ENCODE measurements at regions not wholly inside any gene's neighbourhood (a gene's known extent, or its start where the extent isn't known, plus 50 kb on each side); places are given as distances from the start of the nearest gene placed in this dataset.
"Not testable (repeated sequence)": the region's sequence is repeated elsewhere in the genome, so short reads cannot be mapped to it uniquely, and the experiment has no call there.

- Histone ChIP-seq H3K4me1 (ENCODE audit: control insufficient read depth, insufficient read depth, low read length) (no peaks in the 10 kb centered on the region), H3K27me3 (ENCODE audit: control insufficient read depth, insufficient read depth) (no peaks in the 10 kb centered on the region), H3K4me3 (ENCODE audit: low read length) (no peak overlapping the region), H3K27ac (ENCODE audit: low read length) (no peak overlapping the region), H3K9me3 (ENCODE audit: control insufficient read depth, low read length) (no peaks in the 10 kb centered on the region)
- intact Hi-C loops (cut with DNase I) = no loop called here
- ATAC-seq = no peak
- DNase-seq = no peak
- WGBS = 94% methylated on average over 1 of the region's 1 CpG
Observed at GRCh38 chr3:82163907-82164520, 402.6 kb upstream of the GBE1 start.

GRCh38 chr3:82157952-82158351 is 396.5 kb upstream of the GBE1 start:
- intact Hi-C loops (cut with DNase I) = no loop called here
- H3K4me3 ChIP-seq (ENCODE audit: low read length) = no peak overlapping the region
- no peaks in the 10 kb centered on the region for H3K4me1 ChIP-seq (ENCODE audit: control insufficient read depth, insufficient read depth, low read length)
- ATAC-seq (no peak), DNase-seq (no peak)
- H3K9me3 ChIP-seq (ENCODE audit: control insufficient read depth, low read length) = no peaks in the 10 kb centered on the region
- H3K27me3 ChIP-seq (ENCODE audit: control insufficient read depth, insufficient read depth) = no peaks in the 10 kb centered on the region
- 85% methylated on average over 5 of the region's 5 CpGs for WGBS
- H3K27ac ChIP-seq (ENCODE audit: low read length) = no peak overlapping the region

- intact Hi-C loops (cut with DNase I); ATAC-seq; H3K27ac ChIP-seq (ENCODE audit: low read length); H3K4me3 ChIP-seq (ENCODE audit: low read length); H3K27me3 ChIP-seq (ENCODE audit: control insufficient read depth, insufficient read depth); DNase-seq; H3K9me3 ChIP-seq (ENCODE audit: control insufficient read depth, low read length); H3K4me1 ChIP-seq (ENCODE audit: control insufficient read depth, insufficient read depth, low read length): not testable (repeated sequence)
- 61% methylated on average over 1 of the region's 1 CpG for WGBS
Observed at GRCh38 chr3:82153892-82154291, 392.4 kb upstream of the GBE1 start.

GRCh38 chr3:82145742-82146141 is 384.3 kb upstream of the GBE1 start:
- Histone ChIP-seq H3K4me1 (ENCODE audit: control insufficient read depth, insufficient read depth, low read length) (no peaks in the 10 kb centered on the region), H3K27ac (ENCODE audit: low read length) (no peak overlapping the region), H3K27me3 (ENCODE audit: control insufficient read depth, insufficient read depth) (no peaks in the 10 kb centered on the region), H3K4me3 (ENCODE audit: low read length) (no peak overlapping the region), H3K9me3 (ENCODE audit: control insufficient read depth, low read length) (no peaks in the 10 kb centered on the region)
- intact Hi-C loops (cut with DNase I) = no loop called here
- 74% methylated on average over 2 of the region's 2 CpGs for WGBS
- no peak for ATAC-seq
- DNase-seq = no peak

GRCh38 chr3:82144811-82145210 is 383.4 kb upstream of the GBE1 start:
- no peak overlapping the region for H3K27ac ChIP-seq (ENCODE audit: low read length)
- WGBS = 59% methylated on average over 3 of the region's 3 CpGs
- no peak overlapping the region for H3K4me3 ChIP-seq (ENCODE audit: low read length)
- no peaks in the 10 kb centered on the region for H3K9me3 ChIP-seq (ENCODE audit: control insufficient read depth, low read length)
- intact Hi-C loops (cut with DNase I) = no loop called here
- no peak for ATAC-seq
- no peaks in the 10 kb centered on the region for H3K27me3 ChIP-seq (ENCODE audit: control insufficient read depth, insufficient read depth)
- DNase-seq = no peak
- no peaks in the 10 kb centered on the region for H3K4me1 ChIP-seq (ENCODE audit: control insufficient read depth, insufficient read depth, low read length)

GRCh38 chr3:82143661-82144412 is 382.4 kb upstream of the GBE1 start:
- no peaks in the 10 kb centered on the region for H3K27me3 ChIP-seq (ENCODE audit: control insufficient read depth, insufficient read depth)
- ATAC-seq (no peak), DNase-seq (no peak)
- 92% methylated on average over 3 of the region's 3 CpGs for WGBS
- no peaks in the 10 kb centered on the region for H3K4me1 ChIP-seq (ENCODE audit: control insufficient read depth, insufficient read depth, low read length)
- H3K9me3 ChIP-seq (ENCODE audit: control insufficient read depth, low read length) = no peaks in the 10 kb centered on the region
- intact Hi-C loops (cut with DNase I) = no loop called here
- H3K4me3 ChIP-seq (ENCODE audit: low read length) = no peak overlapping the region
- no peak overlapping the region for H3K27ac ChIP-seq (ENCODE audit: low read length)

- Histone ChIP-seq H3K4me1 (ENCODE audit: control insufficient read depth, insufficient read depth, low read length) (no peaks in the 10 kb centered on the region), H3K27me3 (ENCODE audit: control insufficient read depth, insufficient read depth) (no peaks in the 10 kb centered on the region), H3K9me3 (ENCODE audit: control insufficient read depth, low read length) (no peaks in the 10 kb centered on the region), H3K27ac (ENCODE audit: low read length) (no peak overlapping the region), H3K4me3 (ENCODE audit: low read length) (no peak overlapping the region)
- DNase-seq (no peak), ATAC-seq (no peak)
- 95% methylated on average over 1 of the region's 1 CpG for WGBS
- intact Hi-C loops (cut with DNase I) = no loop called here
Observed at GRCh38 chr3:82141592-82141991, 380.1 kb upstream of the GBE1 start.

- 71% methylated on average over 2 of the region's 2 CpGs for WGBS
- no peaks in the 10 kb centered on the region for H3K4me1 ChIP-seq (ENCODE audit: control insufficient read depth, insufficient read depth, low read length)
- no peaks in the 10 kb centered on the region for H3K9me3 ChIP-seq (ENCODE audit: control insufficient read depth, low read length)
- DNase-seq (no peak), ATAC-seq (no peak)
- intact Hi-C loops (cut with DNase I) = loop anchor here in 3 of 4 donors (10.0 kb wide), 1 partner anchor 473 kb away; no protein-coding TSS in a partner anchor
- H3K4me3 ChIP-seq (ENCODE audit: low read length) = no peak overlapping the region
- no peaks in the 10 kb centered on the region for H3K27me3 ChIP-seq (ENCODE audit: control insufficient read depth, insufficient read depth)
- H3K27ac ChIP-seq (ENCODE audit: low read length) = no peak overlapping the region
Observed at GRCh38 chr3:82137861-82138260, 376.4 kb upstream of the GBE1 start.

GRCh38 chr3:82137050-82137449 is 375.6 kb upstream of the GBE1 start:
- Histone ChIP-seq H3K27me3 (ENCODE audit: control insufficient read depth, insufficient read depth) (no peaks in the 10 kb centered on the region), H3K4me3 (ENCODE audit: low read length) (no peak overlapping the region), H3K27ac (ENCODE audit: low read length) (no peak overlapping the region), H3K4me1 (ENCODE audit: control insufficient read depth, insufficient read depth, low read length) (no peaks in the 10 kb centered on the region), H3K9me3 (ENCODE audit: control insufficient read depth, low read length) (no peaks in the 10 kb centered on the region)
- WGBS = 83% methylated on average over 3 of the region's 3 CpGs
- ATAC-seq (no peak), DNase-seq (no peak)
- intact Hi-C loops (cut with DNase I) = loop anchor here in 3 of 4 donors (10.0 kb wide), 1 partner anchor 472 kb away; no protein-coding TSS in a partner anchor

GRCh38 chr3:82133070-82133606 is 371.7 kb upstream of the GBE1 start:
- Histone ChIP-seq H3K27me3 (ENCODE audit: control insufficient read depth, insufficient read depth) (no peaks in the 10 kb centered on the region), H3K27ac (ENCODE audit: low read length) (no peak overlapping the region), H3K4me3 (ENCODE audit: low read length) (no peak overlapping the region), H3K4me1 (ENCODE audit: control insufficient read depth, insufficient read depth, low read length) (no peaks in the 10 kb centered on the region), H3K9me3 (ENCODE audit: control insufficient read depth, low read length) (no peaks in the 10 kb centered on the region)
- 23% methylated on average over 5 of the region's 5 CpGs for WGBS
- peak; percentile 41 to 74 (median 66) for DNase-seq
- intact Hi-C loops (cut with DNase I) = loop anchor here in 3 of 4 donors (10.0 kb wide), 1 partner anchor 468 kb away; no protein-coding TSS in a partner anchor
- ATAC-seq = peak; percentile 63 to 79

Measured in right cardiac atrium (tissue), 5 donors.